Hematopoietic multipotent progenitor cell (in vitro differentiated cells): ENCODE measurements at regions not wholly inside any gene's neighbourhood (a gene's known extent, or its start where the extent isn't known, plus 50 kb on each side); places are given as distances from the start of the nearest gene placed in this dataset.
"Not testable (repeated sequence)": the region's sequence is repeated elsewhere in the genome, so short reads cannot be mapped to it uniquely, and the experiment has no call there.

ENCODE experiments used
- DNase-seq, 3 donors: peaks; one replicate each; pipeline ENCODE4 v3.0.0-alpha.2; 2011 to 2015; ENCODE audit warnings: low read depth in 2 of 3, low spot score in 2 of 3

- DNase-seq = not testable (repeated sequence)
Measured at GRCh38 chr12:89822992-89823391, 114.4 kb upstream of the ATP2B1 start.

GRCh38 chr12:89821896-89822295, 113.3 kb upstream of the ATP2B1 start:
- DNase-seq = no peak

- DNase-seq = no peak
Measured at GRCh38 chr12:89817501-89818226, 109.0 kb upstream of the ATP2B1 start.

- no peak for DNase-seq
Measured at GRCh38 chr12:89815225-89815624, 106.6 kb upstream of the ATP2B1 start.

GRCh38 chr12:89803412-89803811, 94.8 kb upstream of the ATP2B1 start:
- DNase-seq = no peak

- DNase-seq = peak in 1 of 3 donors; percentile 72
Measured at GRCh38 chr12:89801284-89801683, 92.6 kb upstream of the ATP2B1 start.

GRCh38 chr12:89800435-89800834, 91.8 kb upstream of the ATP2B1 start:
- DNase-seq = no peak

- DNase-seq = peak in 1 of 3 donors; percentile 21
Measured at GRCh38 chr12:89799316-89799715, 90.7 kb upstream of the ATP2B1 start.

GRCh38 chr12:89797436-89797835, 88.8 kb upstream of the ATP2B1 start:
- DNase-seq = no peak

GRCh38 chr12:89796798-89797382, 88.3 kb upstream of the ATP2B1 start:
- DNase-seq = no peak

- DNase-seq = no peak
Measured at GRCh38 chr12:89793946-89794345, 85.3 kb upstream of the ATP2B1 start.

- DNase-seq = no peak
Measured at GRCh38 chr12:89791286-89791685, 82.6 kb upstream of the ATP2B1 start.

GRCh38 chr12:89789862-89790261, 81.2 kb upstream of the ATP2B1 start:
- DNase-seq = peak in 1 of 3 donors; percentile 40

- DNase-seq = no peak
Measured at GRCh38 chr12:89787763-89788162, 79.1 kb upstream of the ATP2B1 start.

GRCh38 chr12:89786177-89786810, 77.7 kb upstream of the ATP2B1 start:
- no peak for DNase-seq

GRCh38 chr12:89783359-89784060, 74.9 kb upstream of the ATP2B1 start:
- no peak for DNase-seq

GRCh38 chr12:89782807-89783206, 74.2 kb upstream of the ATP2B1 start:
- DNase-seq = no peak

- no peak for DNase-seq
Measured at GRCh38 chr12:89781946-89782550, 73.4 kb upstream of the ATP2B1 start.

- no peak for DNase-seq
Measured at GRCh38 chr12:89781156-89781555, 72.5 kb upstream of the ATP2B1 start.

- DNase-seq = no peak
Measured at GRCh38 chr12:89779090-89779489, 70.5 kb upstream of the ATP2B1 start.
